ENCODE measurements at regions not wholly inside any gene's neighbourhood (a gene's known extent, or its start where the extent isn't known, plus 50 kb on each side); places are given as distances from the start of the nearest gene placed in this dataset.

- no peak for TF ChIP-seq ZNF274 (IDR thresholded peaks at IDR 0.05; ENCODE audit: low read depth, low read length)
- no peak overlapping the region for H3K4me3 ChIP-seq (ENCODE audit: low read length)
Observed at GRCh38 chr2:47243596-47244323, 67.4 kb upstream of the CALM2 start.

DNA sequence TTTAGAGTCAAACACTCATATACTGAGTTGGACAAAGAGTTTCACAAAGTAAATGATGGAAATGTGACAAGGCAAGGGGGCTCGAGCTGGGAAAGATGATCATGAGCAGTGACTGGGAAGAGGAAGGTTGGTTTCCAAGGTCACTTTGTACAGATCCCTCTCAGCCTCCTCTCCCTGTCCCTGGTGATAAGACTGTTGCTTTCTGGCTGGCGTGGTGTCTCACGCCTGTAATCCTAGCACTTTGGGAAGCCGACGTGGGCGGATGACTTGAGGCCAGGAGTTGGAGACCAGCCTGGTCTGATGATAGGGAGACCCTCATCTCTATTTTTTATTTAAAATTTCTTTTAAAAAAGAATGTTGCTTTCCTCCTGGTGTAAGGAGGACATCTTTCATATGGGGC, 65.4 kb upstream of the CALM2 start:
- no peak overlapping the region for H3K4me3 ChIP-seq (ENCODE audit: low read length)
- TF ChIP-seq ZNF274 (IDR thresholded peaks at IDR 0.05; ENCODE audit: low read depth, low read length): no peak

- no peak for TF ChIP-seq ZNF274 (IDR thresholded peaks at IDR 0.05; ENCODE audit: low read depth, low read length)
- no peak overlapping the region for H3K4me3 ChIP-seq (ENCODE audit: low read length)
Observed at GRCh38 chr2:47239119-47239969, 63.0 kb upstream of the CALM2 start.

- H3K4me3 ChIP-seq (ENCODE audit: low read length): no peak overlapping the region
- TF ChIP-seq ZNF274 (IDR thresholded peaks at IDR 0.05; ENCODE audit: low read depth, low read length): no peak
Observed at GRCh38 chr2:47238638-47239037, 62.3 kb upstream of the CALM2 start.

DNA sequence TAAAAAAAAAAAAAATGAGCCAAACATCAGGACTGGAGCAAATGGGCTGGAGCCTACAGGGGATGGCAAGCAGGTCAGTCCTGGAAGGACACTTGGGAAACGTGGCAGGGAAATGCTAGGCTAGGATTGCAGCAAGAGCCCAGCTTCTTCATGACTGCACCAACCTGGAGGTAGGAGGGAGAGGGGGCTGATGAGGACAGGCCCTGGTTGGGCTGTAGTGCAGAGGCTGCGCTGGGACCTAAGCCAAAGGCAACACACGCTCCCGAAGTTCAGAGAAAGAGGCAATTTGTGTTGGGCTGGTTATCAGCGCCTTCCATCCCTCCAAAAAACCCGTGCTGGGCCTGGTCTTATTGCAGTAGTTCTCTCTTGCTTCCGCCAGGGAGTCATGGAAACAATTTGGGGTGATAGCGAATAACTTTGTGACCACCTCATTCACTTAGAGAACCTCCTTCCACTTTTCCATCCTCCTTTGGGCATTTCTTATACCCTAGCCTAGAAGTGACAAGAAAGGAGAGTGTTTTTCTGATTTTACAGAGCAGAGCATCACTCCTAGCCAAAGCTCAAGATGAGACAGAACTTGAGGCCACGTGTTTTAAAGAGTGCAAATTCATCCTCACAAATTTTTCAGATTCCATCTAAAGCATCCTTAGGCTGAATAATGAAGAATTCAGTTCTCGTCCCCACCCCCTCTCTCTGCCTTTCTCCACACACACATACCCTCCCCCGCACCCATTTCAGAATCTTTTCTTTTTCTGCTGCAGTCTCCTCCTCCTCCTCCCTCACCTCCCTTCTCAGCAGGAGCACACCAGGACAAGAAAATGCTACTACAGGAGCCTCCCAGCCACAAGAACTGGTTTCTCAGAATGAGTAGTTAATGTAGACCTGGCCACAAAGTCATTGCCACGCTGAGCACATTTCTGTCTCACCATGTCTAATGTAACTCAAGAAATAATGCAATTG, 61.3 kb upstream of the CALM2 start:
- no peak for TF ChIP-seq ZNF274 (IDR thresholded peaks at IDR 0.05; ENCODE audit: low read depth, low read length)
- no peak overlapping the region for H3K4me3 ChIP-seq (ENCODE audit: low read length)

- H3K4me3 ChIP-seq (ENCODE audit: low read length): no peak overlapping the region
- no peak for TF ChIP-seq ZNF274 (IDR thresholded peaks at IDR 0.05; ENCODE audit: low read depth, low read length)
Observed at GRCh38 chr2:47236503-47237215, 60.3 kb upstream of the CALM2 start.

- no peak overlapping the region for H3K4me3 ChIP-seq (ENCODE audit: low read length)
- TF ChIP-seq ZNF274 (IDR thresholded peaks at IDR 0.05; ENCODE audit: low read depth, low read length): no peak
Observed at GRCh38 chr2:47235132-47235531, 58.8 kb upstream of the CALM2 start.

GRCh38 chr2:47234456-47234855, 58.1 kb upstream of the CALM2 start:
- no peak for TF ChIP-seq ZNF274 (IDR thresholded peaks at IDR 0.05; ENCODE audit: low read depth, low read length)
- H3K4me3 ChIP-seq (ENCODE audit: low read length): no peak overlapping the region

- no peak for TF ChIP-seq ZNF274 (IDR thresholded peaks at IDR 0.05; ENCODE audit: low read depth, low read length)
- no peak overlapping the region for H3K4me3 ChIP-seq (ENCODE audit: low read length)
Observed at GRCh38 chr2:47232738-47233415, 56.6 kb upstream of the CALM2 start.

DNA sequence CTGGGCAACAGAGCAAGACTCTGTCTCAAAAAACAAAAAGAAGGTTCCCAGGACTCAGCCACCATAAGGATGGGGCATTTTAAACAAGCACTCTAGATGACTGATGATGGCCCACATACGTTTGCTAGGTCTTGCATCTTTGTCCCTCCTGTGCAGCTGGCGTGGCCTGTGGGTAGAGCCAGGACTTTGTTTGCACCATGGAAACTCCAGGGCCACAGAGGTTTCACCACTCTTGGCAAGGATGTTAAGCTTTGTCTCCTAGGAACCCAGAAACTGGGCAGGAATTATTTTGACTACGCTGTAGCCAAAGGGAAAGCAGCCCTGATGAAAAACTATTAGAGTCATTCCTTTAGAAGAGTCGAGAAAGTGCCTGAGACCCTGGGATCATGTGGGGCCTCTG, 54.1 kb upstream of the CALM2 start:
- no peak overlapping the region for H3K4me3 ChIP-seq (ENCODE audit: low read length)
- TF ChIP-seq ZNF274 (IDR thresholded peaks at IDR 0.05; ENCODE audit: low read depth, low read length): no peak

DNA sequence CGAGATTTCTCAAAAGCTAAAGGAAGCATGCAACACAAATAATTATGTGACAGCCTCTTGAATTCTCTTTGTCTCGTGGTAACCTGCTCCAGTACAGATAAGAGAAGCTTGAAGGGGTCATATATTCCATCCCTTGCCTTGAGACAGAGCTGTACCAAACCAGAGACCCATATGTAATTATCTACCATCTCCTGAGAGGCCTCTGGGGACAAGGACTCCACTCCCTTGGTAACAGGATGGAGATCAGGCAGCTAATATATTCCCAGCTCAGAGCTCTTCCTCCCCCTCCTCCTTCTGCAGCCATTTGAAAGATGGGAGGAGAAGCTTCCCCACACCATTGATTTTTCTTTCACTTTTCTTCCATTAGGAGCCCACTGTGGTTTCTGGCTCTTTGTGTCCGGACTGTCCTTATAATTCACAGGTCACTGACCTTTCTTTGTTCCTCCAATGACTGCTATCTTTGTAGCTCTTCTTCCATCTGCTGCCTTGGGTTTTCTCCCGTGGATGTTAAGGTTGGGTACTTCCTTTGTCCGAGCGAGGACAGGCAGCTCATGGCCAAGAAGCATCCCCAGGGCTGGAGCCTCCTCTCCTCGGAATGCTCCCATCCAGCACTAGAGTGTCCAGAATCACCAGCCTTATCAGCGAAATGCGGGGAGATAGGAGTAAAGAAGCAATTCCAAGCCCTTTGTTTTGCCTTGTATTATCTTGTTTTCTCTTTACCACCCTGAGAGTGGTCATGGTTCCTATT, 51.4 kb upstream of the CALM2 start:
- TF ChIP-seq ZNF274 (IDR thresholded peaks at IDR 0.05; ENCODE audit: low read depth, low read length): no peak
- H3K4me3 ChIP-seq (ENCODE audit: low read length): no peak overlapping the region

- H3K4me3 ChIP-seq (ENCODE audit: low read length): no peak overlapping the region
- TF ChIP-seq ZNF274 (IDR thresholded peaks at IDR 0.05; ENCODE audit: low read depth, low read length): no peak
Observed at GRCh38 chr2:47226923-47227220, 50.6 kb upstream of the CALM2 start.

Measured in GM08714 (cell line).